ENCODE measurements at regions not wholly inside any gene's neighbourhood (a gene's known extent, or its start where the extent isn't known, plus 50 kb on each side); places are given as distances from the start of the nearest gene placed in this dataset.

- no peaks in the 10 kb centered on the region for H3K27me3 ChIP-seq
- intact Hi-C loops (cut with DNase I): no loop called here
- H3K27ac ChIP-seq: no peak overlapping the region
- DNase-seq (ENCODE audit: low spot score in 2 of 2): no peak
- H3K4me3 ChIP-seq: no peak overlapping the region
- no peak for TF ChIP-seq CTCF (IDR thresholded peaks at IDR 0.05)
- H3K9me3 ChIP-seq: no peaks in the 10 kb centered on the region
- H3K4me1 ChIP-seq: no peaks in the 10 kb centered on the region
- no peaks in the 10 kb centered on the region for H3K36me3 ChIP-seq
These were observed 53.5 kb upstream of the LRRN1 start for GRCh38 chr3:3745693-3746092.

- TF ChIP-seq CTCF (IDR thresholded peaks at IDR 0.05): no peak
- no peak overlapping the region for H3K4me3 ChIP-seq
- no peak for DNase-seq (ENCODE audit: low spot score in 2 of 2)
- no peaks in the 10 kb centered on the region for H3K36me3 ChIP-seq
- H3K9me3 ChIP-seq: no peaks in the 10 kb centered on the region
- no peak overlapping the region for H3K27ac ChIP-seq
- H3K27me3 ChIP-seq: no peaks in the 10 kb centered on the region
- no peaks in the 10 kb centered on the region for H3K4me1 ChIP-seq
- intact Hi-C loops (cut with DNase I): no loop called here
These were observed 54.4 kb upstream of the LRRN1 start for GRCh38 chr3:3744826-3745225.

- intact Hi-C loops (cut with DNase I): no loop called here
These were observed 55.5 kb upstream of the LRRN1 start for GRCh38 chr3:3743754-3744153.

GRCh38 chr3:3740061-3740460 lies 59.2 kb upstream of the LRRN1 start:
- no peaks in the 10 kb centered on the region for H3K27me3 ChIP-seq
- no peak overlapping the region for H3K4me3 ChIP-seq
- TF ChIP-seq CTCF (IDR thresholded peaks at IDR 0.05): no peak
- no peak for DNase-seq (ENCODE audit: low spot score in 2 of 2)
- intact Hi-C loops (cut with DNase I): no loop called here
- no peaks in the 10 kb centered on the region for H3K36me3 ChIP-seq
- H3K9me3 ChIP-seq: no peaks in the 10 kb centered on the region
- no peaks in the 10 kb centered on the region for H3K4me1 ChIP-seq
- no peak overlapping the region for H3K27ac ChIP-seq

More at GRCh38 chr3:3743754-3744153, 55.5 kb upstream of the LRRN1 start:
- no peak for TF ChIP-seq CTCF (IDR thresholded peaks at IDR 0.05)
- H3K27me3 ChIP-seq: no peaks in the 10 kb centered on the region
- H3K27ac ChIP-seq: no peak overlapping the region
- H3K36me3 ChIP-seq: no peaks in the 10 kb centered on the region
- H3K9me3 ChIP-seq: no peaks in the 10 kb centered on the region
- H3K4me3 ChIP-seq: no peak overlapping the region
- DNase-seq (ENCODE audit: low spot score in 2 of 2): no peak
- H3K4me1 ChIP-seq: no peaks in the 10 kb centered on the region

- intact Hi-C loops (cut with DNase I): no loop called here
- no peak overlapping the region for H3K27ac ChIP-seq
These were observed 59.7 kb upstream of the LRRN1 start for GRCh38 chr3:3739330-3740060.

More at GRCh38 chr3:3739330-3740060, 59.7 kb upstream of the LRRN1 start:
- Histone ChIP-seq H3K4me1 (no peaks in the 10 kb centered on the region), H3K27me3 (no peaks in the 10 kb centered on the region), H3K9me3 (no peaks in the 10 kb centered on the region), H3K4me3 (no peak overlapping the region), H3K36me3 (no peaks in the 10 kb centered on the region)
- DNase-seq (ENCODE audit: low spot score in 2 of 2): no peak
- no peak for TF ChIP-seq CTCF (IDR thresholded peaks at IDR 0.05)
